H9 (cell line): ENCODE measurements at regions not wholly inside any gene's neighbourhood (a gene's known extent, or its start where the extent isn't known, plus 50 kb on each side); places are given as distances from the start of the nearest gene placed in this dataset.
A peak's percentile ranks its signal among the peaks of the same experiment; 100 is the strongest.

Source experiments
- DNase-seq: peaks from one replicate; pipeline ENCODE4 v3.0.0-alpha.2; 2017
- H2AFZ ChIP-seq: one replicate; pipeline ENCODE4 v1.6.1; 2013; ENCODE audit warnings: mild to moderate bottlenecking, low read length, control low read depth, moderate library complexity
- H2AK5ac ChIP-seq: 2 replicates; pipeline ENCODE4 v1.6.1; 2013; ENCODE audit warnings: low read length, control low read depth, mixed read lengths; ENCODE audit not compliant: insufficient read length
- H2BK120ac ChIP-seq: one replicate; pipeline ENCODE4 v1.6.1; 2013; ENCODE audit warnings: low read depth, mild to moderate bottlenecking, low read length, control low read depth, inconsistent platforms; ENCODE audit not compliant: poor library complexity, severe bottlenecking
- H2BK12ac ChIP-seq: 2 replicates; pipeline ENCODE4 v1.6.1; 2013; ENCODE audit warnings: low read length, control low read depth, mixed read lengths, low read depth; ENCODE audit not compliant: insufficient read length
- H2BK15ac ChIP-seq: 2 replicates; pipeline ENCODE4 v1.6.1; 2013; ENCODE audit warnings: low read depth, low read length, control low read depth
- H2BK20ac ChIP-seq: one replicate; pipeline ENCODE4 v1.6.1; 2013; ENCODE audit warnings: low read depth, mild to moderate bottlenecking, low read length, control low read depth, inconsistent platforms; ENCODE audit not compliant: poor library complexity, severe bottlenecking
- H2BK5ac ChIP-seq: 2 replicates; pipeline ENCODE4 v1.6.1; 2013; ENCODE audit warnings: low read length, control low read depth, mixed read lengths; ENCODE audit not compliant: insufficient read length
- H3K14ac ChIP-seq: 2 replicates; pipeline ENCODE4 v1.6.1; 2013; ENCODE audit warnings: low read length, control low read depth; ENCODE audit not compliant: insufficient read depth
- H3K18ac ChIP-seq: 2 replicates; pipeline ENCODE4 v1.6.1; 2013; ENCODE audit warnings: low read depth, mild to moderate bottlenecking, mixed read lengths, low read length, control low read depth; ENCODE audit not compliant: insufficient read length
- H3K23ac ChIP-seq: 2 replicates; pipeline ENCODE4 v1.6.1; 2013; ENCODE audit warnings: low read length, control low read depth, mixed read lengths, low read depth; ENCODE audit not compliant: insufficient read length
- H3K23me2 ChIP-seq: 2 replicates; pipeline ENCODE4 v1.6.1; 2013; ENCODE audit warnings: low read depth, mild to moderate bottlenecking, mixed read lengths, low read length, control low read depth; ENCODE audit not compliant: insufficient read length, poor library complexity, severe bottlenecking
- H3K27ac ChIP-seq: 2 replicates; pipeline ENCODE4 v1.5.1; 2013; ENCODE audit warnings: low read length, control low read depth, mixed read lengths, low read depth; ENCODE audit not compliant: insufficient read length
- H3K27me3 ChIP-seq: 2 replicates; pipeline ENCODE4 v1.6.1; 2013; ENCODE audit warnings: low read length, control low read depth, inconsistent platforms; ENCODE audit not compliant: insufficient read depth
- H3K4ac ChIP-seq: 2 replicates; pipeline ENCODE4 v1.6.1; 2013; ENCODE audit warnings: low read depth, mild to moderate bottlenecking, control low read depth, inconsistent platforms, low read length, moderate library complexity
- H3K4me1 ChIP-seq: 2 replicates; pipeline ENCODE4 v1.6.1; 2013; ENCODE audit warnings: low read length, control low read depth, inconsistent platforms; ENCODE audit not compliant: insufficient read depth
- H3K4me2 ChIP-seq: 2 replicates; pipeline ENCODE4 v1.6.1; 2013; ENCODE audit warnings: low read length, control low read depth, mixed read lengths; ENCODE audit not compliant: insufficient read length, insufficient read depth
- H3K56ac ChIP-seq: 2 replicates; pipeline ENCODE4 v1.6.1; 2013; ENCODE audit warnings: low read depth, mild to moderate bottlenecking, mixed read lengths, low read length, control low read depth; ENCODE audit not compliant: insufficient read length
- H3K79me1 ChIP-seq: 2 replicates; pipeline ENCODE4 v1.6.1; 2013; ENCODE audit warnings: low read depth, mild to moderate bottlenecking, moderate library complexity, low read length, control low read depth, inconsistent platforms; ENCODE audit not compliant: insufficient read depth, poor library complexity, severe bottlenecking
- H3K79me2 ChIP-seq: 2 replicates; pipeline ENCODE4 v1.6.1; 2013; ENCODE audit warnings: low read length, control low read depth, inconsistent platforms; ENCODE audit not compliant: insufficient read depth
- H3K9ac ChIP-seq: 2 replicates; pipeline ENCODE4 v1.6.1; 2013; ENCODE audit warnings: low read length, control low read depth, mixed read lengths; ENCODE audit not compliant: insufficient read length; ENCODE audit errors: extremely low read depth
- H3K9me3 ChIP-seq: one replicate; pipeline ENCODE4 v1.6.1; 2013; ENCODE audit warnings: low read depth, low read length, inconsistent platforms; ENCODE audit not compliant: control insufficient read depth
- H3T11ph ChIP-seq: one replicate; pipeline ENCODE4 v1.6.1; 2013; ENCODE audit warnings: mild to moderate bottlenecking, low read length, control low read depth, inconsistent platforms
- H4K20me1 ChIP-seq: one replicate; pipeline ENCODE4 v1.6.1; 2013; ENCODE audit not compliant: control insufficient read depth, insufficient read length, insufficient read depth
- H4K5ac ChIP-seq: 2 replicates; pipeline ENCODE4 v1.6.1; 2013; ENCODE audit warnings: low read depth, mild to moderate bottlenecking, mixed read lengths, low read length, control low read depth; ENCODE audit not compliant: insufficient read length
- H4K8ac ChIP-seq: replicated peaks from 2 replicates; pipeline ENCODE4 v1.6.1; 2013; ENCODE audit warnings: low read length, control low read depth, mixed read lengths, low read depth; ENCODE audit not compliant: insufficient read length
- H4K91ac ChIP-seq: 2 replicates; pipeline ENCODE4 v1.6.1; 2013; ENCODE audit warnings: low read depth, mild to moderate bottlenecking, moderate library complexity, mixed read lengths, low read length, control low read depth; ENCODE audit not compliant: insufficient read length
- H3K27ac Mint-ChIP-seq, 3 experiments: 2 replicates in 2 of 3; 3 replicates in 1 of 3; pipeline ENCODE4 v1.8.0; 2020 to 2021; ENCODE audit warnings: mixed read lengths in 3 of 3, mild to moderate bottlenecking in 1 of 3, moderate library complexity in 1 of 3
- H3K27me3 Mint-ChIP-seq: 2 replicates; pipeline ENCODE4 v1.8.0; 2021; ENCODE audit warnings: low read depth, mild to moderate bottlenecking, moderate library complexity, mixed read lengths
- H3K36me3 Mint-ChIP-seq, 3 experiments: 2 replicates in 2 of 3; 3 replicates in 1 of 3; pipeline ENCODE4 v1.8.0; 2020 to 2021; ENCODE audit warnings: low read depth in 3 of 3, mixed read lengths in 3 of 3; ENCODE audit not compliant: insufficient read depth in 1 of 3
- H3K4me1 Mint-ChIP-seq, 2 experiments: 2 replicates each; pipeline ENCODE4 v1.8.0; 2020; ENCODE audit warnings: mixed read lengths in 2 of 2
- H3K4me3 Mint-ChIP-seq, 2 experiments: 2 replicates in 1 of 2; 3 replicates in 1 of 2; pipeline ENCODE4 v1.8.0; 2020 to 2021; ENCODE audit warnings: mild to moderate bottlenecking in 2 of 2, mixed read lengths in 2 of 2, moderate library complexity in 1 of 2
- H3K9me3 Mint-ChIP-seq, 2 experiments: 2 replicates in 1 of 2; 3 replicates in 1 of 2; pipeline ENCODE4 v1.8.0; 2020; ENCODE audit warnings: mild to moderate bottlenecking in 2 of 2, mixed read lengths in 2 of 2, moderate library complexity in 1 of 2
- CTCF ChIP-seq: fragments of 200-600 bp; sonication (generic); conservative IDR thresholded peaks from 3 replicates; pipeline ENCODE4 v1.8.0; 2021; ENCODE audit warnings: antibody characterized with exemption, mild to moderate bottlenecking
- WGBS: extraction: QIAGEN DNeasy Blood & Tissue Kit; methylation state at CpG from one replicate; pipeline ENCODE4 v1.1.7; 2013; ENCODE audit warnings: missing lambda C conversion rate, low lambda C conversion rate, mixed read lengths; ENCODE audit not compliant: insufficient read length; ENCODE audit errors: extremely low coverage; 5-methylcytosine and 5-hydroxymethylcytosine counted together

GRCh38 chr1:30511991-30512913, 211.1 kb downstream of the MATN1 start:
- Mint-ChIP-seq H3K36me3 (no peaks in the 10 kb centered on the region), H3K4me1 (peaks cover 26 to 38% of the 10 kb centered on the region in 2 experiments), H3K4me3 (no peak overlapping the region; a peak in 1 of 5 replicates), H3K27ac (peak overlapping the region in 1 of 3 experiments; percentile 68; a peak in 1 of 7 replicates), H3K9me3 (no peaks in the 10 kb centered on the region; a peak in 1 of 5 replicates), H3K27me3 (peaks cover 4% of the 10 kb centered on the region)
- no peaks in the 10 kb centered on the region for H3K79me1 ChIP-seq
- no peaks in the 10 kb centered on the region for H3K4me1 ChIP-seq
- H2BK5ac ChIP-seq: no peak overlapping the region
- no peak overlapping the region for H2BK12ac ChIP-seq
- no peak overlapping the region for H2BK20ac ChIP-seq
- no peak overlapping the region for H3K4ac ChIP-seq
- no CpG with 5 or more reads among the region's 18 CpGs for WGBS
- no peaks in the 10 kb centered on the region for H4K20me1 ChIP-seq
- no peak overlapping the region for H3K27ac ChIP-seq
- H3K14ac ChIP-seq: no peak overlapping the region
- H2BK15ac ChIP-seq: no peak overlapping the region
- no peak overlapping the region for H3K18ac ChIP-seq
- no peak overlapping the region for H2BK120ac ChIP-seq
- TF ChIP-seq CTCF: no peak
- no peak overlapping the region for H4K91ac ChIP-seq
- no peak overlapping the region for H3K56ac ChIP-seq
- no peak overlapping the region for H4K8ac ChIP-seq
- H3K23ac ChIP-seq: no peak overlapping the region
- H3T11ph ChIP-seq: no peak overlapping the region
- no peak overlapping the region for H2AFZ ChIP-seq
- H2AK5ac ChIP-seq: no peak overlapping the region
- no peak overlapping the region for H4K5ac ChIP-seq
- H3K9ac ChIP-seq: no peak overlapping the region
- no peaks in the 10 kb centered on the region for H3K27me3 ChIP-seq
- no peak overlapping the region for H3K4me2 ChIP-seq
- H3K9me3 ChIP-seq: no peaks in the 10 kb centered on the region
- no peaks in the 10 kb centered on the region for H3K23me2 ChIP-seq
- peak; percentile 61 for DNase-seq
- H3K79me2 ChIP-seq: no peaks in the 10 kb centered on the region
